Loucy (cell line): ENCODE measurements at regions not wholly inside any gene's neighbourhood (a gene's known extent, or its start where the extent isn't known, plus 50 kb on each side); places are given as distances from the start of the nearest gene placed in this dataset.

Experiments
- H2AFZ ChIP-seq: fragments of 200-600 bp; sonication (generic); 2 replicates; pipeline ENCODE4 v1.6.0; 2016; ENCODE audit warnings: antibody characterized with exemption, mild to moderate bottlenecking, low read length, moderate library complexity
- H3F3A ChIP-seq: fragments of 200-600 bp; 2 replicates; pipeline ENCODE4 v1.6.0; 2016; ENCODE audit warnings: antibody characterized with exemption, low read depth, mild to moderate bottlenecking
- H3K27me3 ChIP-seq: fragments of 200-600 bp; sonication (generic); 2 replicates; pipeline ENCODE4 v1.6.1; 2014; ENCODE audit warnings: low read length, mild to moderate bottlenecking; ENCODE audit not compliant: insufficient read depth, poor library complexity, severe bottlenecking
- H3K36me3 ChIP-seq: fragments of 200-600 bp; sonication (generic); 2 replicates; pipeline ENCODE4 v1.6.1; 2016; ENCODE audit warnings: low read length; ENCODE audit not compliant: insufficient read depth
- H3K4me1 ChIP-seq: fragments of 200-600 bp; sonication (generic); 2 replicates; pipeline ENCODE4 v1.5.1; 2014; ENCODE audit warnings: low read length, mild to moderate bottlenecking; ENCODE audit not compliant: insufficient read depth, poor library complexity, severe bottlenecking
- H3K4me2 ChIP-seq: fragments of 200-600 bp; sonication (generic); 2 replicates; pipeline ENCODE4 v1.6.0; 2014; ENCODE audit warnings: antibody characterized with exemption, low read length, low read depth, mild to moderate bottlenecking; ENCODE audit not compliant: poor library complexity, severe bottlenecking
- H3K4me3 ChIP-seq: fragments of 200-600 bp; sonication (generic); 2 replicates; pipeline ENCODE4 v1.5.1; 2014; ENCODE audit warnings: low read length, mild to moderate bottlenecking, mixed read lengths; ENCODE audit not compliant: poor library complexity, severe bottlenecking
- H3K79me2 ChIP-seq: fragments of 200-600 bp; sonication (generic); 2 replicates; pipeline ENCODE4 v1.6.1; 2014; ENCODE audit warnings: low read length; ENCODE audit not compliant: insufficient read depth
- H3K9ac ChIP-seq: fragments of 200-600 bp; sonication (generic); 2 replicates; pipeline ENCODE4 v1.6.0; 2014; ENCODE audit warnings: mild to moderate bottlenecking, low read depth, low read length, moderate library complexity; ENCODE audit not compliant: poor library complexity, severe bottlenecking
- H3K9me2 ChIP-seq: fragments of 200-600 bp; sonication (generic); replicated peaks from 2 replicates; pipeline ENCODE4 v1.6.1; 2016; ENCODE audit warnings: low read depth, low read length, mixed read lengths
- H3K9me3 ChIP-seq: fragments of 200-600 bp; sonication (generic); 2 replicates; pipeline ENCODE4 v1.6.1; 2014; ENCODE audit warnings: mild to moderate bottlenecking, antibody characterized with exemption, low read length, low read depth; ENCODE audit not compliant: insufficient read depth
- H4K20me1 ChIP-seq: fragments of 200-600 bp; sonication (generic); 2 replicates; pipeline ENCODE4 v1.6.0; 2014; ENCODE audit warnings: antibody characterized with exemption, low read length, mild to moderate bottlenecking; ENCODE audit not compliant: insufficient read depth, poor library complexity, severe bottlenecking
- CTCF ChIP-seq: fragments of 200-600 bp; sonication (generic); conservative IDR thresholded peaks from 2 replicates; pipeline ENCODE4 v1.5.1; 2014; ENCODE audit warnings: mild to moderate bottlenecking, antibody characterized with exemption, low read length
- EZH2phosphoT487 ChIP-seq: fragments of 200-600 bp; IDR thresholded peaks from 2 replicates; pipeline ENCODE4 v1.6.1; 2018; ENCODE audit warnings: antibody characterized with exemption, mild to moderate bottlenecking, moderate library complexity, borderline replicate concordance

- TF ChIP-seq EZH2phosphoT487 (no peak), CTCF (no peak)
- H3K36me3 ChIP-seq, result no peaks in the 10 kb centered on the region
- H3K79me2 ChIP-seq, result no peaks in the 10 kb centered on the region
- H3K4me1 ChIP-seq, result peaks cover under 1% of the 10 kb centered on the region
- H3K4me2 ChIP-seq, result no peak overlapping the region
- H4K20me1 ChIP-seq, result no peaks in the 10 kb centered on the region
- no peak overlapping the region for H3K9ac ChIP-seq
- H3K9me3 ChIP-seq, result no peaks in the 10 kb centered on the region
- H3K4me3 ChIP-seq, result no peak overlapping the region
- no peaks in the 10 kb centered on the region for H3K9me2 ChIP-seq
- no peak overlapping the region for H2AFZ ChIP-seq
- H3K27me3 ChIP-seq, result no peaks in the 10 kb centered on the region
- no peaks in the 10 kb centered on the region for H3F3A ChIP-seq
Measured at GRCh38 chrX:68936126-68936525, 107.3 kb downstream of the EFNB1 start.

- no peaks in the 10 kb centered on the region for H3K36me3 ChIP-seq
- H3K79me2 ChIP-seq, result no peaks in the 10 kb centered on the region
- H3K9me3 ChIP-seq, result no peaks in the 10 kb centered on the region
- no peaks in the 10 kb centered on the region for H3K9me2 ChIP-seq
- no peak overlapping the region for H3K9ac ChIP-seq
- TF ChIP-seq EZH2phosphoT487 (no peak), CTCF (no peak)
- H3K4me3 ChIP-seq, result no peak overlapping the region
- H2AFZ ChIP-seq, result no peak overlapping the region
- H3K27me3 ChIP-seq, result no peaks in the 10 kb centered on the region
- H3K4me1 ChIP-seq, result peaks cover 5% of the 10 kb centered on the region
- no peaks in the 10 kb centered on the region for H4K20me1 ChIP-seq
- no peak overlapping the region for H3K4me2 ChIP-seq
- H3F3A ChIP-seq, result no peaks in the 10 kb centered on the region
Measured at GRCh38 chrX:68935362-68935761, 106.5 kb downstream of the EFNB1 start.

- H3K36me3 ChIP-seq, result no peaks in the 10 kb centered on the region
- H3K9ac ChIP-seq, result no peak overlapping the region
- H3F3A ChIP-seq, result no peaks in the 10 kb centered on the region
- TF ChIP-seq EZH2phosphoT487 (no peak), CTCF (no peak)
- no peaks in the 10 kb centered on the region for H3K9me3 ChIP-seq
- no peaks in the 10 kb centered on the region for H3K27me3 ChIP-seq
- peaks cover 5% of the 10 kb centered on the region for H3K4me1 ChIP-seq
- no peak overlapping the region for H2AFZ ChIP-seq
- no peak overlapping the region for H3K4me3 ChIP-seq
- no peaks in the 10 kb centered on the region for H4K20me1 ChIP-seq
- no peaks in the 10 kb centered on the region for H3K79me2 ChIP-seq
- no peak overlapping the region for H3K4me2 ChIP-seq
- no peaks in the 10 kb centered on the region for H3K9me2 ChIP-seq
Measured at GRCh38 chrX:68934922-68935321, 106.1 kb downstream of the EFNB1 start.
